Transverse colon (tissue), 4 donors: ENCODE measurements at regions not wholly inside any gene's neighbourhood (a gene's known extent, or its start where the extent isn't known, plus 50 kb on each side); places are given as distances from the start of the nearest gene placed in this dataset.
"Not testable (repeated sequence)": the region's sequence is repeated elsewhere in the genome, so short reads cannot be mapped to it uniquely, and the experiment has no call there.

ENCODE experiments used
- CTCF ChIP-seq, 5 experiments: fragments of 200-600 bp in 3 of 5; fragments of 450-650 bp in 2 of 5; sonication (generic) in 3 of 5; IDR thresholded peaks; 1 replicate in 2 of 5; 2 replicates in 3 of 5; pipeline ENCODE4 v1.5.1; 2016 to 2017; ENCODE audit warnings: antibody characterized with exemption in 5 of 5, inconsistent platforms in 3 of 5, mild to moderate bottlenecking in 2 of 5, moderate library complexity in 1 of 5
- POLR2A ChIP-seq: fragments of 450-650 bp; IDR thresholded peaks from one replicate; pipeline ENCODE4 v1.6.1; 2016; ENCODE audit warnings: antibody characterized with exemption, mild to moderate bottlenecking, moderate library complexity
- POLR2AphosphoS5 ChIP-seq, 3 donors: sonication (generic); formaldehyde crosslinking; IDR thresholded peaks; one replicate each; pipeline ENCODE4 v1.6.1; 2016; ENCODE audit warnings: antibody characterized with exemption in 3 of 3

- TF ChIP-seq POLR2A; CTCF (IDR thresholded peaks at IDR 0.05); POLR2AphosphoS5 (IDR thresholded peaks at IDR 0.05): not testable (repeated sequence)
Measured at GRCh38 chr1:121076674-121077073, 107.5 kb downstream of the FAM72B start.
